HepG2 (cell line): ENCODE measurements at regions not wholly inside any gene's neighbourhood (a gene's known extent, or its start where the extent isn't known, plus 50 kb on each side); places are given as distances from the start of the nearest gene placed in this dataset.

Source experiments
- ARID3A ChIP-seq: IDR thresholded peaks from 2 replicates; pipeline ENCODE4 v1.6.1; 2012; ENCODE audit warnings: low read depth, low read length, improper control_type of control experiment
- BRCA1 ChIP-seq: sonication (generic); formaldehyde crosslinking; IDR thresholded peaks from 2 replicates; pipeline ENCODE4 v1.4.0; 2020; ENCODE audit warnings: missing genetic modification reagents
- MED8 ChIP-seq: sonication (generic); formaldehyde crosslinking; IDR thresholded peaks from 2 replicates; pipeline ENCODE4 v1.8.1; 2023; ENCODE audit warnings: mild to moderate bottlenecking, missing genetic modification reagents; ENCODE audit not compliant: insufficient replicate concordance
- MIER3 ChIP-seq: IDR thresholded peaks from 2 replicates; pipeline ENCODE4 v1.6.1; 2016; ENCODE audit warnings: missing compliant biosample characterization, borderline replicate concordance
- NFYB ChIP-seq: sonication (generic); formaldehyde crosslinking; IDR thresholded peaks from 2 replicates; pipeline ENCODE4 v1.4.0; 2020; ENCODE audit warnings: missing genetic modification reagents
- RERE ChIP-seq: IDR thresholded peaks from 2 replicates; pipeline ENCODE4 v1.6.1; 2016; ENCODE audit warnings: low read depth, missing genetic modification reagents, missing compliant biosample characterization
- ZKSCAN8 ChIP-seq: IDR thresholded peaks from 2 replicates; pipeline ENCODE4 v1.6.1; 2016; ENCODE audit warnings: borderline replicate concordance, missing genetic modification reagents, missing compliant biosample characterization
- ZNF136 ChIP-seq: sonication (generic); formaldehyde crosslinking; IDR thresholded peaks from 2 replicates; pipeline ENCODE4 v1.8.1; 2022; ENCODE audit warnings: low read depth, mild to moderate bottlenecking, moderate library complexity, missing genetic modification reagents
- ZNF777 ChIP-seq: sonication (generic); formaldehyde crosslinking; IDR thresholded peaks from 2 replicates; pipeline ENCODE4 v1.4.0; 2020; ENCODE audit warnings: missing genetic modification reagents
- TF ChIP-seq, protein P1 (sequence below): sonication (generic); formaldehyde crosslinking; IDR thresholded peaks from 2 replicates; pipeline ENCODE4 v1.5.1; 2020; ENCODE audit warnings: missing genetic modification reagents, mild to moderate bottlenecking, borderline replicate concordance
- TF ChIP-seq, protein P2 (sequence below): IDR thresholded peaks from 2 replicates; pipeline ENCODE4 v1.6.1; 2018; ENCODE audit warnings: missing genetic modification reagents, mild to moderate bottlenecking, missing compliant biosample characterization
- TF ChIP-seq, protein P3 (sequence below): sonication (generic); formaldehyde crosslinking; IDR thresholded peaks from 2 replicates; pipeline ENCODE4 v1.4.0; 2020; ENCODE audit warnings: missing genetic modification reagents, low read depth, mild to moderate bottlenecking, borderline replicate concordance

GRCh38 chr3:159787178-159787574 is 201.5 kb upstream of the IL12A start (continued):
- TF ChIP-seq RERE (CRISPR knock-in tag) (no peak), MED8 (CRISPR knock-in tag) (no peak), ZKSCAN8 (no peak), MIER3 (CRISPR knock-in tag) (no peak), ARID3A (0 out of 2 replicates have a peak, but pooled peaks have one; percentile 13), BRCA1 (CRISPR knock-in tag) (no peak), ZNF136 (CRISPR knock-in tag) (no peak), ZNF777 (CRISPR knock-in tag) (no peak), NFYB (CRISPR knock-in tag) (no peak)
- TF ChIP-seq, protein P1, sequence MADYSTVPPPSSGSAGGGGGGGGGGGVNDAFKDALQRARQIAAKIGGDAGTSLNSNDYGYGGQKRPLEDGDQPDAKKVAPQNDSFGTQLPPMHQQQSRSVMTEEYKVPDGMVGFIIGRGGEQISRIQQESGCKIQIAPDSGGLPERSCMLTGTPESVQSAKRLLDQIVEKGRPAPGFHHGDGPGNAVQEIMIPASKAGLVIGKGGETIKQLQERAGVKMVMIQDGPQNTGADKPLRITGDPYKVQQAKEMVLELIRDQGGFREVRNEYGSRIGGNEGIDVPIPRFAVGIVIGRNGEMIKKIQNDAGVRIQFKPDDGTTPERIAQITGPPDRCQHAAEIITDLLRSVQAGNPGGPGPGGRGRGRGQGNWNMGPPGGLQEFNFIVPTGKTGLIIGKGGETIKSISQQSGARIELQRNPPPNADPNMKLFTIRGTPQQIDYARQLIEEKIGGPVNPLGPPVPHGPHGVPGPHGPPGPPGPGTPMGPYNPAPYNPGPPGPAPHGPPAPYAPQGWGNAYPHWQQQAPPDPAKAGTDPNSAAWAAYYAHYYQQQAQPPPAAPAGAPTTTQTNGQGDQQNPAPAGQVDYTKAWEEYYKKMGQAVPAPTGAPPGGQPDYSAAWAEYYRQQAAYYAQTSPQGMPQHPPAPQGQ (CRISPR knock-in tag): no peak
- TF ChIP-seq, protein P2, sequence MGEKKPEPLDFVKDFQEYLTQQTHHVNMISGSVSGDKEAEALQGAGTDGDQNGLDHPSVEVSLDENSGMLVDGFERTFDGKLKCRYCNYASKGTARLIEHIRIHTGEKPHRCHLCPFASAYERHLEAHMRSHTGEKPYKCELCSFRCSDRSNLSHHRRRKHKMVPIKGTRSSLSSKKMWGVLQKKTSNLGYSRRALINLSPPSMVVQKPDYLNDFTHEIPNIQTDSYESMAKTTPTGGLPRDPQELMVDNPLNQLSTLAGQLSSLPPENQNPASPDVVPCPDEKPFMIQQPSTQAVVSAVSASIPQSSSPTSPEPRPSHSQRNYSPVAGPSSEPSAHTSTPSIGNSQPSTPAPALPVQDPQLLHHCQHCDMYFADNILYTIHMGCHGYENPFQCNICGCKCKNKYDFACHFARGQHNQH (CRISPR knock-in tag): peak; percentile 57; the same call in 1 of the 2 replicates
- TF ChIP-seq, protein P3, sequence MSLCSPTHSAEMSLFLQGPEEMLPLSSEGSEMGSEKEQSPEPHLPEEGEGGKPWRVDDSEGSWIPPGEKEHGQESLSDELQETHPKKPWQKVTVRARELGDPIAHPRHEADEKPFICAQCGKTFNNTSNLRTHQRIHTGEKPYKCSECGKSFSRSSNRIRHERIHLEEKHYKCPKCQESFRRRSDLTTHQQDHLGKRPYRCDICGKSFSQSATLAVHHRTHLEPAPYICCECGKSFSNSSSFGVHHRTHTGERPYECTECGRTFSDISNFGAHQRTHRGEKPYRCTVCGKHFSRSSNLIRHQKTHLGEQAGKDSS (CRISPR knock-in tag): no peak
